Posterior vena cava (tissue), 2 donors: ENCODE measurements at regions not wholly inside any gene's neighbourhood (a gene's known extent, or its start where the extent isn't known, plus 50 kb on each side); places are given as distances from the start of the nearest gene placed in this dataset.

Source experiments
- DNase-seq: peaks from one replicate; pipeline ENCODE4 v3.0.0-alpha.2; 2020; ENCODE audit warnings: low spot score
- intact Hi-C, 2 donors: fragments of 100-400 bp; cut with DNase I; formaldehyde crosslinking; loops; one replicate each; pipeline versions ENCODE4 v1.14.1 to v1.14.2; 2022 to 2023
- donor health status: DM: yes; HTN: yes; CAD: no.
- donor health status: DM: yes; HTN: yes; CAD: no.

- intact Hi-C loops = no loop called here
- DNase-seq = no peak
Observed at GRCh38 chr2:226631671-226632070, 167.9 kb downstream of the IRS1 start.

GRCh38 chr2:226631187-226631586 lies 168.4 kb downstream of the IRS1 start:
- intact Hi-C loops = no loop called here
- no peak for DNase-seq

GRCh38 chr2:226625946-226626345 lies 173.7 kb downstream of the IRS1 start:
- intact Hi-C loops = no loop called here
- no peak for DNase-seq

GRCh38 chr2:226623587-226624368 lies 175.8 kb downstream of the IRS1 start:
- DNase-seq = no peak
- intact Hi-C loops = no loop called here

GRCh38 chr2:226622484-226622883 lies 177.1 kb downstream of the IRS1 start:
- no peak for DNase-seq
- intact Hi-C loops = no loop called here

- no peak for DNase-seq
- intact Hi-C loops = no loop called here
Observed at GRCh38 chr2:226620176-226620575, 179.4 kb downstream of the IRS1 start.

GRCh38 chr2:226619707-226620106 lies 179.9 kb downstream of the IRS1 start:
- DNase-seq = no peak
- intact Hi-C loops = no loop called here

- no peak for DNase-seq
- intact Hi-C loops = no loop called here
Observed at GRCh38 chr2:226618875-226619605, 180.6 kb downstream of the IRS1 start.

- DNase-seq = no peak
- intact Hi-C loops = no loop called here
Observed at GRCh38 chr2:226618544-226618874, 181.1 kb downstream of the IRS1 start.

GRCh38 chr2:226615891-226616290 lies 183.7 kb downstream of the IRS1 start:
- DNase-seq = no peak
- intact Hi-C loops = no loop called here

GRCh38 chr2:226611944-226612318 lies 187.7 kb downstream of the IRS1 start:
- intact Hi-C loops = no loop called here
- DNase-seq = no peak

GRCh38 chr2:226611196-226611943 lies 188.2 kb downstream of the IRS1 start:
- no peak for DNase-seq
- intact Hi-C loops = no loop called here

GRCh38 chr2:226609366-226609765 lies 190.3 kb downstream of the IRS1 start:
- intact Hi-C loops = no loop called here
- no peak for DNase-seq

GRCh38 chr2:226608451-226608850 lies 191.2 kb downstream of the IRS1 start:
- intact Hi-C loops = no loop called here

GRCh38 chr2:226607379-226607778 lies 192.2 kb downstream of the IRS1 start:
- intact Hi-C loops = no loop called here
- no peak for DNase-seq

More at GRCh38 chr2:226608451-226608850, 191.2 kb downstream of the IRS1 start:
- no peak for DNase-seq

GRCh38 chr2:226605642-226606041 lies 194.0 kb downstream of the IRS1 start:
- intact Hi-C loops = no loop called here
- no peak for DNase-seq

GRCh38 chr2:226603606-226604005 lies 196.0 kb downstream of the IRS1 start:
- intact Hi-C loops = no loop called here
- DNase-seq = no peak

GRCh38 chr2:226601881-226602662 lies 197.5 kb downstream of the IRS1 start:
- no peak for DNase-seq
- intact Hi-C loops = no loop called here

GRCh38 chr2:226600802-226601201 lies 198.8 kb downstream of the IRS1 start:
- no peak for DNase-seq
- intact Hi-C loops = no loop called here

GRCh38 chr2:226600184-226600583 lies 199.4 kb downstream of the IRS1 start:
- DNase-seq = no peak

More at GRCh38 chr2:226600184-226600583, 199.4 kb downstream of the IRS1 start:
- intact Hi-C loops = no loop called here
